ENCODE measurements at regions not wholly inside any gene's neighbourhood (a gene's known extent, or its start where the extent isn't known, plus 50 kb on each side); places are given as distances from the start of the nearest gene placed in this dataset.

DNA sequence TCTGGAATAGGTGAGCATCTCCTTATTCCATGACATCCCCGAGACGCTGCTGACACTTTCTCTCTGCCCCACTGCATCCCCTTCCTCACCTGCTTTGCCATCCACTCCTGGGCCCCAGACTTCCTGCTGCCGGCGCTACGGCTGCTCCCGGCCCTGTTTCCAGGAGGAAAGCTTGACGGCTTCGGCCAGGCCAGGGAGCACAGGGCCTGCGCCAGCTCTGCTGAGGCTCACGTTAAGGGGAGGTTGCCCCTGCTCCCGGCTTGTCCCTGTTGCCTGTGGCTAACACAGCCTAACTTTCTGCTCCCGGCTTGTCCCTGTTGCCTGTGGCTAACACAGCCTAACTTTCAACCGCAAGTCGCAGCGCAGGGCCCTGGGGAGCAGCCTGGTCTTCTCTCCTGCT lies 177.3 kb upstream of the RGMA start:
- H4K20me1 ChIP-seq (ENCODE audit: insufficient read depth, low read length), result no peaks in the 10 kb centered on the region
- ATAC-seq (ENCODE audit: low read depth) (no peak), DNase-seq (no peak)
- H2BK20ac ChIP-seq (ENCODE audit: low read depth, low read length), result no peak overlapping the region
- H3K4me2 ChIP-seq (ENCODE audit: low read depth, low read length), result no peak overlapping the region
- no peaks in the 10 kb centered on the region for H3K9me1 ChIP-seq (ENCODE audit: insufficient read depth, low read length)
- H3K9ac ChIP-seq (ENCODE audit: low read depth, low read length), result no peak overlapping the region
- H3K18ac ChIP-seq (ENCODE audit: low read depth, low read length), result no peak overlapping the region
- WGBS, 2 experiments (ENCODE audit: extremely low coverage in 2 of 2, insufficient read length in 1 of 2), result 70% methylated on average over 7 of the region's 15 CpGs; no CpG with 5 or more reads in 1 of the 2 experiments
- no peak overlapping the region for H3K27ac ChIP-seq (ENCODE audit: insufficient read depth, low read length)
- dilution Hi-C loops (cut with HindIII; ENCODE audit: low sequenced_read_pairs, unreplicated experiment) (no loop called here), in situ Hi-C loops (cut with MboI; ENCODE audit: low sequenced_read_pairs) (no loop called here), intact Hi-C loops (cut with micrococcal nuclease) (no loop called here)
- no peak overlapping the region for H2AFZ ChIP-seq (replicated peaks; ENCODE audit: low read length, poor library complexity)
- H3K14ac ChIP-seq (replicated peaks; ENCODE audit: low read depth, low read length), result no peak overlapping the region
- no peak overlapping the region for H2AK9ac ChIP-seq (replicated peaks; ENCODE audit: low read depth, low read length, poor library complexity)
- H2BK15ac ChIP-seq (ENCODE audit: low read depth, low read length), result no peak overlapping the region
- ChIA-PET CTCF (no interaction called here), POLR2A (ENCODE audit: unreplicated experiment) (no interaction called here)
- no peak overlapping the region for H4K5ac ChIP-seq (ENCODE audit: low read depth, low read length)
- H3K4me3 ChIP-seq (ENCODE audit: insufficient read depth, low read depth, low read length), result no peak overlapping the region
- BruUV-seq (replicated peaks), result no TSS peak
- H2BK5ac ChIP-seq (ENCODE audit: low read depth, low read length, poor library complexity, severe bottlenecking), result no peak overlapping the region
- H3K36me3 ChIP-seq (ENCODE audit: control insufficient read depth, insufficient read depth, low read length), result no peaks in the 10 kb centered on the region
- no peak for TF ChIP-seq BHLHE40 (IDR thresholded peaks at IDR 0.05; ENCODE audit: low read depth, low read length)
- no peak for TF ChIP-seq MAZ (IDR thresholded peaks at IDR 0.05; ENCODE audit: borderline replicate concordance, low read depth, low read length)
- no peak for TF ChIP-seq SMC3 (IDR thresholded peaks at IDR 0.05; ENCODE audit: low read depth, low read length)
- no peak for TF ChIP-seq CEBPB (IDR thresholded peaks at IDR 0.05; ENCODE audit: low read depth, low read length)
- no peak for TF ChIP-seq NFE2L2 (IDR thresholded peaks at IDR 0.05; ENCODE audit: low read depth, low read length)
- no peak overlapping the region for H3K56ac ChIP-seq (ENCODE audit: extremely low read depth, insufficient read depth, low read length)
- peaks cover 42% of the 10 kb centered on the region for H3K9me3 ChIP-seq (ENCODE audit: control insufficient read depth, insufficient read depth, low read length)
- no peak overlapping the region for H3K23ac ChIP-seq (ENCODE audit: low read depth, low read length)
- no peak overlapping the region for H4K8ac ChIP-seq (ENCODE audit: low read depth in 2 of 2, low read length in 2 of 2)
- no peaks in the 10 kb centered on the region for H3K4me1 ChIP-seq (ENCODE audit: control insufficient read depth, insufficient read depth, low read length)
- no peak overlapping the region for H2AK5ac ChIP-seq (ENCODE audit: low read depth, low read length)
- H3K4ac ChIP-seq (ENCODE audit: low read depth, low read length), result no peak overlapping the region
- H3K27me3 ChIP-seq (ENCODE audit: control insufficient read depth, insufficient read depth, low read length), result no peaks in the 10 kb centered on the region
- H2BK120ac ChIP-seq (ENCODE audit: low read depth, low read length), result no peak overlapping the region
- no peak overlapping the region for H4K91ac ChIP-seq (ENCODE audit: insufficient read depth, low read depth, low read length)
- H3K79me1 ChIP-seq (ENCODE audit: low read depth in 1 of 2, low read length in 2 of 2), result no peaks in the 10 kb centered on the region
